Neural cell (in vitro differentiated cells): ENCODE measurements at regions not wholly inside any gene's neighbourhood (a gene's known extent, or its start where the extent isn't known, plus 50 kb on each side); places are given as distances from the start of the nearest gene placed in this dataset.

ENCODE experiments used
- H2AFZ ChIP-seq: fragments of 200-600, 300-800 bp; sonication (generic), shearing (Covaris generic); 2 replicates; pipeline ENCODE4 v1.6.0; 2014; ENCODE audit warnings: low read depth, mild to moderate bottlenecking, antibody characterized with exemption, low read length, moderate library complexity
- H3F3A ChIP-seq: fragments of 200-600 bp; shearing (Covaris generic); 2 replicates; pipeline ENCODE4 v1.6.1; 2016; ENCODE audit warnings: mild to moderate bottlenecking, moderate library complexity, mixed read lengths, antibody characterized with exemption, low read length; ENCODE audit not compliant: insufficient read depth, poor library complexity, severe bottlenecking
- H3K27ac ChIP-seq: fragments of 200-600, 300-800 bp; sonication (generic), shearing (Covaris generic); 2 replicates; pipeline ENCODE4 v1.5.1; 2014; ENCODE audit warnings: mild to moderate bottlenecking, low read length, moderate library complexity
- H3K27me3 ChIP-seq: fragments of 300-800, 200-600 bp; sonication (generic), shearing (Covaris generic); 2 replicates; pipeline ENCODE4 v1.6.0; 2014; ENCODE audit warnings: mild to moderate bottlenecking, low read depth, low read length, moderate library complexity; ENCODE audit not compliant: insufficient read depth
- H3K36me3 ChIP-seq: fragments of 300-800, 200-600 bp; sonication (generic), shearing (Covaris generic); 2 replicates; pipeline ENCODE4 v1.5.1; 2014; ENCODE audit warnings: mild to moderate bottlenecking, antibody characterized with exemption, low read length, moderate library complexity; ENCODE audit not compliant: insufficient read depth
- H3K4me2 ChIP-seq: fragments of 300-800, 200-600 bp; sonication (generic), shearing (Covaris generic); 2 replicates; pipeline ENCODE4 v1.6.0; 2014; ENCODE audit warnings: mild to moderate bottlenecking, low read length
- H3K4me3 ChIP-seq: fragments of 300-800, 200-600 bp; sonication (generic), shearing (Covaris generic); 2 replicates; pipeline ENCODE4 v1.5.1; 2014; ENCODE audit warnings: mild to moderate bottlenecking, low read length, moderate library complexity
- H3K79me2 ChIP-seq: fragments of 200-600 bp; shearing (Covaris generic); replicated peaks from 2 replicates; pipeline ENCODE4 v1.6.0; 2014; ENCODE audit warnings: mild to moderate bottlenecking, low read length, moderate library complexity; ENCODE audit not compliant: insufficient read depth
- H3K9ac ChIP-seq: fragments of 300-800, 200-600 bp; sonication (generic), shearing (Covaris generic); 2 replicates; pipeline ENCODE4 v1.6.1; 2016; ENCODE audit warnings: mild to moderate bottlenecking, low read length, mixed read lengths
- H3K9me2 ChIP-seq: fragments of 200-600 bp; shearing (Covaris generic); 2 replicates; pipeline ENCODE4 v1.6.1; 2016; ENCODE audit warnings: mild to moderate bottlenecking, low read length, mixed read lengths; ENCODE audit not compliant: insufficient read depth
- H3K9me3 ChIP-seq: fragments of 200-600, 300-800 bp; sonication (generic), shearing (Covaris generic); 2 replicates; pipeline ENCODE4 v1.6.1; 2016; ENCODE audit warnings: mild to moderate bottlenecking, mixed run types, low read length, moderate library complexity, mixed read lengths
- H4K20me1 ChIP-seq: fragments of 200-600 bp; shearing (Covaris generic); 2 replicates; pipeline ENCODE4 v1.6.1; 2016; ENCODE audit warnings: mild to moderate bottlenecking, mixed run types; ENCODE audit not compliant: insufficient read depth
- EP300 ChIP-seq: fragments of 450-650 bp; conservative IDR thresholded peaks from 2 replicates; pipeline ENCODE4 v1.6.1; 2014; ENCODE audit warnings: antibody characterized with exemption, mild to moderate bottlenecking, moderate library complexity; ENCODE audit not compliant: poor library complexity, severe bottlenecking
- EZH2 ChIP-seq: fragments of 200-600, 300-800 bp; shearing (Covaris generic), sonication (generic); IDR thresholded peaks from 2 replicates; pipeline ENCODE4 v1.6.1; 2014; ENCODE audit warnings: antibody characterized with exemption, low read length, borderline replicate concordance, mild to moderate bottlenecking; ENCODE audit not compliant: insufficient read depth, poor library complexity, severe bottlenecking
- MXI1 ChIP-seq: fragments of 450-650 bp; conservative IDR thresholded peaks from 2 replicates; pipeline ENCODE4 v1.6.1; 2014; ENCODE audit warnings: antibody characterized with exemption, mild to moderate bottlenecking; ENCODE audit not compliant: poor library complexity, severe bottlenecking
- POLR2AphosphoS5 ChIP-seq: IDR thresholded peaks from 2 replicates; pipeline ENCODE4 v1.6.1; 2012
- RAD21 ChIP-seq: fragments of 450-650 bp; conservative IDR thresholded peaks from 2 replicates; pipeline ENCODE4 v1.6.1; 2014; ENCODE audit warnings: antibody characterized with exemption, mild to moderate bottlenecking, moderate library complexity
- SMC3 ChIP-seq: fragments of 450-650 bp; conservative IDR thresholded peaks from 2 replicates; pipeline ENCODE4 v1.6.1; 2014; ENCODE audit warnings: antibody characterized with exemption, mild to moderate bottlenecking, moderate library complexity; ENCODE audit not compliant: poor library complexity
- TAF1 ChIP-seq: IDR thresholded peaks from 2 replicates; pipeline ENCODE4 v1.6.1; 2012; ENCODE audit warnings: low read depth
- TF ChIP-seq, protein P1 (sequence below): fragments of 450-650 bp; IDR thresholded peaks from 2 replicates; pipeline ENCODE4 v1.5.1; 2014; ENCODE audit warnings: antibody characterized with exemption, mild to moderate bottlenecking, moderate library complexity; ENCODE audit not compliant: poor library complexity, severe bottlenecking
- TF ChIP-seq, protein P2 (sequence below): IDR thresholded peaks from 2 replicates; pipeline ENCODE4 v1.6.1; 2012; ENCODE audit warnings: borderline replicate concordance

DNA sequence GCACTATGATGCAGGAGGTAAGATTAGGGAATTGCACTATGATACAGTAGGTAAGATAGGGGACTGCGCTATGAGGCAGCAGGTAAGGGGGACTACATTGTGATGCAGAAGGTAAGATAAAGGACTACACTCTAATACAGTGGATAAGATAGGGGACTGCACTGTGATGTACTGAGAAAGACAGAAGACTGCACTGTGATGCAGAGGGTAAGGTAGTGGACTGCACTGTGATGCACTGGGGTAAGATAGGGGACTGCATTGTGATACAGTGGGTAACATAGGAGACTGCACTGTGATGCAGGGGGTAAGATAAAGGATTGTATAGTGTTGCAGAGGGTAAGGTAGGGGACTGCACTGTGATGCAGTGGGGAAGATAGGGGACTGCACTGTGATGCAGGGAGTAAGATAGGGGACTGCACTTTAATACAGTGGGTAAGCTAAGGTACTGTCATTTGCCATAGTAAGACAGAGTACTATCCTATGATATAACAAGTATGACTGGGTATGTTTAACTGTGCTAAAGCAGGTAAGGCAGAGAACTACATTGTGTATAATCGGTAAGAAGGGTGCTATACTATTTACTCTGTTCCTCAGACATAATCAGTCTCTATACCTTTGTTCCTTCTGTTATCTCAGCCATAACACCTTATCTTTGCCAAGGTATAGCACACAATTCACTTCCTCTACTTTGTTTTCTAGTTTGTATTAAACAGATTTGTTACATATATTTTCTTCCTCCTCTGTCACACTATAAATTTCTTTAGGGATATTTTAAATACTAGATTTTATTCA is 208.5 kb downstream of the BARHL2 start:
- Histone ChIP-seq H3K4me3 (no peak overlapping the region), H3K27me3 (no peaks in the 10 kb centered on the region), H3K27ac (no peak overlapping the region), H3K79me2 (no peaks in the 10 kb centered on the region), H3K4me2 (no peak overlapping the region), H3K9ac (no peak overlapping the region), H3K36me3 (no peaks in the 10 kb centered on the region), H3F3A (no peaks in the 10 kb centered on the region), H2AFZ (no peak overlapping the region), H3K9me2 (no peaks in the 10 kb centered on the region), H4K20me1 (no peaks in the 10 kb centered on the region), H3K9me3 (no peaks in the 10 kb centered on the region)
- TF ChIP-seq, protein P1, sequence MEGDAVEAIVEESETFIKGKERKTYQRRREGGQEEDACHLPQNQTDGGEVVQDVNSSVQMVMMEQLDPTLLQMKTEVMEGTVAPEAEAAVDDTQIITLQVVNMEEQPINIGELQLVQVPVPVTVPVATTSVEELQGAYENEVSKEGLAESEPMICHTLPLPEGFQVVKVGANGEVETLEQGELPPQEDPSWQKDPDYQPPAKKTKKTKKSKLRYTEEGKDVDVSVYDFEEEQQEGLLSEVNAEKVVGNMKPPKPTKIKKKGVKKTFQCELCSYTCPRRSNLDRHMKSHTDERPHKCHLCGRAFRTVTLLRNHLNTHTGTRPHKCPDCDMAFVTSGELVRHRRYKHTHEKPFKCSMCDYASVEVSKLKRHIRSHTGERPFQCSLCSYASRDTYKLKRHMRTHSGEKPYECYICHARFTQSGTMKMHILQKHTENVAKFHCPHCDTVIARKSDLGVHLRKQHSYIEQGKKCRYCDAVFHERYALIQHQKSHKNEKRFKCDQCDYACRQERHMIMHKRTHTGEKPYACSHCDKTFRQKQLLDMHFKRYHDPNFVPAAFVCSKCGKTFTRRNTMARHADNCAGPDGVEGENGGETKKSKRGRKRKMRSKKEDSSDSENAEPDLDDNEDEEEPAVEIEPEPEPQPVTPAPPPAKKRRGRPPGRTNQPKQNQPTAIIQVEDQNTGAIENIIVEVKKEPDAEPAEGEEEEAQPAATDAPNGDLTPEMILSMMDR: no peak
- no peak for TF ChIP-seq POLR2AphosphoS5
- TF ChIP-seq SMC3: no peak
- TF ChIP-seq TAF1: no peak

- no peak overlapping the region for H3K4me3 ChIP-seq
- H2AFZ ChIP-seq: no peak overlapping the region
- H3K79me2 ChIP-seq: no peaks in the 10 kb centered on the region
- no peaks in the 10 kb centered on the region for H3K27me3 ChIP-seq
- no peak overlapping the region for H3K4me2 ChIP-seq
- no peaks in the 10 kb centered on the region for H3K36me3 ChIP-seq
- H3K9me2 ChIP-seq: no peaks in the 10 kb centered on the region
- no peaks in the 10 kb centered on the region for H4K20me1 ChIP-seq
- no peaks in the 10 kb centered on the region for H3F3A ChIP-seq
- H3K9ac ChIP-seq: no peak overlapping the region
- H3K27ac ChIP-seq: no peak overlapping the region
- H3K9me3 ChIP-seq: no peaks in the 10 kb centered on the region
- no peak for TF ChIP-seq EZH2
- TF ChIP-seq, protein P1: no peak
- TF ChIP-seq MXI1: no peak
- TF ChIP-seq POLR2AphosphoS5: no peak
- TF ChIP-seq, protein P2, sequence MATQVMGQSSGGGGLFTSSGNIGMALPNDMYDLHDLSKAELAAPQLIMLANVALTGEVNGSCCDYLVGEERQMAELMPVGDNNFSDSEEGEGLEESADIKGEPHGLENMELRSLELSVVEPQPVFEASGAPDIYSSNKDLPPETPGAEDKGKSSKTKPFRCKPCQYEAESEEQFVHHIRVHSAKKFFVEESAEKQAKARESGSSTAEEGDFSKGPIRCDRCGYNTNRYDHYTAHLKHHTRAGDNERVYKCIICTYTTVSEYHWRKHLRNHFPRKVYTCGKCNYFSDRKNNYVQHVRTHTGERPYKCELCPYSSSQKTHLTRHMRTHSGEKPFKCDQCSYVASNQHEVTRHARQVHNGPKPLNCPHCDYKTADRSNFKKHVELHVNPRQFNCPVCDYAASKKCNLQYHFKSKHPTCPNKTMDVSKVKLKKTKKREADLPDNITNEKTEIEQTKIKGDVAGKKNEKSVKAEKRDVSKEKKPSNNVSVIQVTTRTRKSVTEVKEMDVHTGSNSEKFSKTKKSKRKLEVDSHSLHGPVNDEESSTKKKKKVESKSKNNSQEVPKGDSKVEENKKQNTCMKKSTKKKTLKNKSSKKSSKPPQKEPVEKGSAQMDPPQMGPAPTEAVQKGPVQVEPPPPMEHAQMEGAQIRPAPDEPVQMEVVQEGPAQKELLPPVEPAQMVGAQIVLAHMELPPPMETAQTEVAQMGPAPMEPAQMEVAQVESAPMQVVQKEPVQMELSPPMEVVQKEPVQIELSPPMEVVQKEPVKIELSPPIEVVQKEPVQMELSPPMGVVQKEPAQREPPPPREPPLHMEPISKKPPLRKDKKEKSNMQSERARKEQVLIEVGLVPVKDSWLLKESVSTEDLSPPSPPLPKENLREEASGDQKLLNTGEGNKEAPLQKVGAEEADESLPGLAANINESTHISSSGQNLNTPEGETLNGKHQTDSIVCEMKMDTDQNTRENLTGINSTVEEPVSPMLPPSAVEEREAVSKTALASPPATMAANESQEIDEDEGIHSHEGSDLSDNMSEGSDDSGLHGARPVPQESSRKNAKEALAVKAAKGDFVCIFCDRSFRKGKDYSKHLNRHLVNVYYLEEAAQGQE: no peak
- no peak for TF ChIP-seq RAD21
- no peak for TF ChIP-seq SMC3
- no peak for TF ChIP-seq EP300
- no peak for TF ChIP-seq TAF1
Observed at GRCh38 chr1:90507173-90507572, 209.9 kb downstream of the BARHL2 start.
